ENCODE measurements at regions not wholly inside any gene's neighbourhood (a gene's known extent, or its start where the extent isn't known, plus 50 kb on each side); places are given as distances from the start of the nearest gene placed in this dataset.

- H3K4me3 ChIP-seq: no peak overlapping the region
- H3K4me1 ChIP-seq: no peaks in the 10 kb centered on the region
- no peaks in the 10 kb centered on the region for H3K9me3 ChIP-seq
- TF ChIP-seq POLR2A (IDR thresholded peaks at IDR 0.05) (no peak), CTCF (IDR thresholded peaks at IDR 0.05) (no peak), POLR2AphosphoS5 (IDR thresholded peaks at IDR 0.05) (no peak), EP300 (IDR thresholded peaks at IDR 0.05) (no peak)
- 74 to 89% (median 86%) methylated on average over 6 of the region's 6 CpGs for WGBS, 5 donors
- intact Hi-C loops (cut with DNase I; ENCODE audit: low total_unique reads): no loop called here
- no peaks in the 10 kb centered on the region for H3K27me3 ChIP-seq
- H3K27ac ChIP-seq: no peak overlapping the region
- DNase-seq: no peak
- no peaks in the 10 kb centered on the region for H3K36me3 ChIP-seq
Observed at GRCh38 chr7:10798044-10798443, 175.6 kb upstream of the PHF14 start.

- 90 to 95% (median 92%) methylated on average over 5 of the region's 5 CpGs for WGBS, 5 donors
- Histone ChIP-seq H3K27me3 (no peaks in the 10 kb centered on the region), H3K27ac (no peak overlapping the region), H3K4me1 (no peaks in the 10 kb centered on the region), H3K4me3 (no peak overlapping the region), H3K36me3 (no peaks in the 10 kb centered on the region), H3K9me3 (no peaks in the 10 kb centered on the region)
- no peak for DNase-seq
- no peak for TF ChIP-seq POLR2A (IDR thresholded peaks at IDR 0.05)
- no peak for TF ChIP-seq EP300 (IDR thresholded peaks at IDR 0.05)
- TF ChIP-seq POLR2AphosphoS5 (IDR thresholded peaks at IDR 0.05): no peak
- no peak for TF ChIP-seq CTCF (IDR thresholded peaks at IDR 0.05)
- intact Hi-C loops (cut with DNase I; ENCODE audit: low total_unique reads): no loop called here
Observed at GRCh38 chr7:10799475-10799874, 174.2 kb upstream of the PHF14 start.

GRCh38 chr7:10802011-10802410 lies 171.7 kb upstream of the PHF14 start:
- 74 to 84% (median 76%) methylated on average over 4 of the region's 4 CpGs for WGBS, 5 donors
- H3K36me3 ChIP-seq: no peaks in the 10 kb centered on the region
- TF ChIP-seq CTCF (IDR thresholded peaks at IDR 0.05): no peak
- no peak for TF ChIP-seq EP300 (IDR thresholded peaks at IDR 0.05)
- TF ChIP-seq POLR2A (IDR thresholded peaks at IDR 0.05): no peak
- no peak for TF ChIP-seq POLR2AphosphoS5 (IDR thresholded peaks at IDR 0.05)
- DNase-seq: no peak
- H3K27me3 ChIP-seq: no peaks in the 10 kb centered on the region
- intact Hi-C loops (cut with DNase I; ENCODE audit: low total_unique reads): no loop called here
- H3K9me3 ChIP-seq: no peaks in the 10 kb centered on the region
- H3K27ac ChIP-seq: no peak overlapping the region
- no peaks in the 10 kb centered on the region for H3K4me1 ChIP-seq
- H3K4me3 ChIP-seq: no peak overlapping the region

GRCh38 chr7:10802526-10802925 lies 171.1 kb upstream of the PHF14 start:
- Histone ChIP-seq H3K27ac (no peak overlapping the region), H3K27me3 (no peaks in the 10 kb centered on the region), H3K4me3 (no peak overlapping the region), H3K9me3 (no peaks in the 10 kb centered on the region), H3K36me3 (no peaks in the 10 kb centered on the region), H3K4me1 (no peaks in the 10 kb centered on the region)
- 81 to 95% (median 87%) methylated on average over 2 of the region's 2 CpGs for WGBS, 5 donors
- no peak for DNase-seq
- intact Hi-C loops (cut with DNase I; ENCODE audit: low total_unique reads): no loop called here
- TF ChIP-seq POLR2A (IDR thresholded peaks at IDR 0.05) (no peak), POLR2AphosphoS5 (IDR thresholded peaks at IDR 0.05) (no peak), EP300 (IDR thresholded peaks at IDR 0.05) (no peak), CTCF (IDR thresholded peaks at IDR 0.05) (no peak)
